WERI-Rb-1 (cell line): ENCODE measurements at regions not wholly inside any gene's neighbourhood (a gene's known extent, or its start where the extent isn't known, plus 50 kb on each side); places are given as distances from the start of the nearest gene placed in this dataset.

Experiments used
- DNase-seq: peaks from one replicate; pipeline ENCODE4 v3.0.0-alpha.2; 2020
- H3K27ac ChIP-seq: fragments of 250-450 bp; sonication (Bioruptor Pico); 2 replicates; pipeline ENCODE4 v1.5.1; 2020; ENCODE audit warnings: mild to moderate bottlenecking, moderate library complexity
- H3K27me3 ChIP-seq: fragments of 250-450 bp; sonication (Bioruptor Pico); 2 replicates; pipeline ENCODE4 v1.5.1; 2021; ENCODE audit warnings: mild to moderate bottlenecking, low read depth, moderate library complexity; ENCODE audit not compliant: insufficient read depth, severe bottlenecking
- H3K36me3 ChIP-seq: fragments of 250-450 bp; sonication (Bioruptor Pico); 2 replicates; pipeline ENCODE4 v1.5.1; 2020; ENCODE audit warnings: mild to moderate bottlenecking, moderate library complexity
- H3K4me3 ChIP-seq: 2 replicates; pipeline ENCODE4 v1.5.1; 2011; ENCODE audit warnings: low read depth, mild to moderate bottlenecking, control low read depth, low read length
- H3K9me3 ChIP-seq: fragments of 250-450 bp; sonication (Bioruptor Pico); 2 replicates; pipeline ENCODE4 v1.5.1; 2021; ENCODE audit warnings: mild to moderate bottlenecking, moderate library complexity; ENCODE audit not compliant: severe bottlenecking
- CTCF ChIP-seq: IDR thresholded peaks from 2 replicates; pipeline ENCODE4 v1.5.1; 2011; ENCODE audit warnings: low read depth, mild to moderate bottlenecking, control low read depth, inconsistent platforms, low read length

GRCh38 chr4:20408611-20409010, 156.9 kb downstream of the SLIT2 start:
- TF ChIP-seq CTCF = no peak
- no peak for DNase-seq
- no peak overlapping the region for H3K4me3 ChIP-seq
- H3K36me3 ChIP-seq = no peaks in the 10 kb centered on the region
- H3K27ac ChIP-seq = no peak overlapping the region
- no peaks in the 10 kb centered on the region for H3K27me3 ChIP-seq
- no peaks in the 10 kb centered on the region for H3K9me3 ChIP-seq

- Histone ChIP-seq H3K4me3 (no peak overlapping the region), H3K9me3 (no peaks in the 10 kb centered on the region), H3K27me3 (no peaks in the 10 kb centered on the region), H3K27ac (no peak overlapping the region), H3K36me3 (no peaks in the 10 kb centered on the region)
- no peak for TF ChIP-seq CTCF
- DNase-seq = no peak
Measured at GRCh38 chr4:20412072-20412471, 160.4 kb downstream of the SLIT2 start.

GRCh38 chr4:20416800-20417199, 165.1 kb downstream of the SLIT2 start:
- DNase-seq = no peak
- no peaks in the 10 kb centered on the region for H3K27me3 ChIP-seq
- no peak overlapping the region for H3K4me3 ChIP-seq
- no peak for TF ChIP-seq CTCF
- H3K27ac ChIP-seq = no peak overlapping the region
- no peaks in the 10 kb centered on the region for H3K9me3 ChIP-seq
- H3K36me3 ChIP-seq = no peaks in the 10 kb centered on the region

- TF ChIP-seq CTCF = peak; percentile 43; the same call in 1 of the 2 replicates
- DNase-seq = no peak
- Histone ChIP-seq H3K27me3 (no peaks in the 10 kb centered on the region), H3K27ac (no peak overlapping the region), H3K9me3 (no peaks in the 10 kb centered on the region), H3K36me3 (no peaks in the 10 kb centered on the region), H3K4me3 (no peak overlapping the region)
Measured at GRCh38 chr4:20418861-20419451, 167.3 kb downstream of the SLIT2 start.

GRCh38 chr4:20420916-20421602, 169.4 kb downstream of the SLIT2 start:
- H3K27me3 ChIP-seq = no peaks in the 10 kb centered on the region
- H3K27ac ChIP-seq = no peak overlapping the region
- no peak for TF ChIP-seq CTCF
- DNase-seq = no peak
- H3K4me3 ChIP-seq = no peak overlapping the region
- H3K9me3 ChIP-seq = no peaks in the 10 kb centered on the region
- no peaks in the 10 kb centered on the region for H3K36me3 ChIP-seq

GRCh38 chr4:20421603-20421985, 169.9 kb downstream of the SLIT2 start:
- H3K27me3 ChIP-seq = no peaks in the 10 kb centered on the region
- no peak for TF ChIP-seq CTCF
- H3K27ac ChIP-seq = no peak overlapping the region
- H3K4me3 ChIP-seq = no peak overlapping the region
- H3K9me3 ChIP-seq = no peaks in the 10 kb centered on the region
- no peak for DNase-seq
- no peaks in the 10 kb centered on the region for H3K36me3 ChIP-seq
